Putamen (tissue), 1 donor: ENCODE measurements at regions not wholly inside any gene's neighbourhood (a gene's known extent, or its start where the extent isn't known, plus 50 kb on each side); places are given as distances from the start of the nearest gene placed in this dataset.

ENCODE experiments used
- DNase-seq: peaks from one replicate; pipeline ENCODE4 v3.0.0-alpha.2; 2016; ENCODE audit warnings: low spot score

DNA sequence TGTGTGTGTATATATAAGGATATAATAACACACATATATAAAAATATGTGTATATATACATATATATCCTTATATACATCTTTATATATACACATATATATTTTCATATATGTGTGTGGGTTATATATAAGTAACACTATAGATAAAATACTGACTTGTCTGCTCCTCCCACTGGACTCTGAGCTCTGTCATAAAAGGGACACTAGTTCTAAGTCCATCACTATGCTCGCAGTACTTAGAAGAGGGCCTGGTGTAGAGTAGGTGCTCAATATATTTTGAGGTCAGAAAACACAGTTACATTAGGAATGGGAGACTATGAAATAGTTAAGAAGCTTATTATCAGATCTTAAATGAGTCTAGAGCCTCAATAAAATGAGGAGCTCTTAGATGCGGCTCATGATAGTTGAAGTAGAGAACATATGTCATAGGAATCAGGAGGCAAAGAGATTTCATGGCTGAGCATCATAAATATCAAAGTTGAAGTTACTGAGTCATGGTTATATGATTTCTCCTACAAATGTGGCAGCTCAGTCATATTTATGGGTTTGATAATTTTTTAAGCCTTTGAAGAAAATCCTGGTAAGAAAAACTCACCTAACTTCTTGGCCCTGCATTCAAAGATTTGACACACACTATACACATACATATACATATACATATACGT is 371.2 kb upstream of the THBS1 start:
- no peak for DNase-seq

DNA sequence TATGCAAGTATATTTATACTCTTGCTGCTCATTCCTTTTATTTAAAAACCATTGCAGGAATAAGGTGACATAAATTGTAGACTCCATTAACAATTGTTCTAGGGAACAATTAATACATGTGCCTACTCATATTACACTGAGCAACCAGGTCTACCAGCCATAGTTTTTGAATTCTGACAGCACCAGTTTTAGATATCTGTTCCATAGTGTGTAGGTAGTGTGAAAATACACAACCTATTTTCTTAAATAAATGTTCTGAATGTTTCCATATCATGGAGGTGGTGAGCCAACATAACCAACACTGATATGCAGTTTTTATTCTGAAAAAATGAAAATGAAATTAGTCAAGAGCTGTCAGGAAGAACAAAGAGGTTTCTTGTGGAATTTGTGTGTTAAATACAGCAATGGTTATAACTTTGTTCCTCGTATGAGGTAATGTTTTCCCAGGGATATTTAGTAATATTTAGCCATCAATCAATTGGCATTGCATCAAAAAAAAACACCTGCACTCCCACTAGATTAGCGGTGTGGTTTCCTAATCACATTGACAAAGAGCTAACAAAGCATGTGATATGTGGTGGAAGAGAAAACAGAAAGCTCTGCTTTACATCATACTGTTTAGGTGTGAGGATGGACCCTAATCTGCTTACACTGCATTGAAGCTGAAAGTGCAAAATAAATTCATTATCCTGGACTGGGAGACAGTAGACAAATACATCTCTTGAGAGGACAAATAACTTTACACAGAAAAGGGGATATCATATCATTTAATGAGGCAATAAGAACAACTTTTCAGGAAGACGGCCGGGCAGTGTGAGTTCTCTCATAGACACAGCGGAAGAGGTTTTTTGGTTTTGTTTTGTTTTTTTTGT is 369.5 kb upstream of the THBS1 start:
- DNase-seq, result no peak

DNA sequence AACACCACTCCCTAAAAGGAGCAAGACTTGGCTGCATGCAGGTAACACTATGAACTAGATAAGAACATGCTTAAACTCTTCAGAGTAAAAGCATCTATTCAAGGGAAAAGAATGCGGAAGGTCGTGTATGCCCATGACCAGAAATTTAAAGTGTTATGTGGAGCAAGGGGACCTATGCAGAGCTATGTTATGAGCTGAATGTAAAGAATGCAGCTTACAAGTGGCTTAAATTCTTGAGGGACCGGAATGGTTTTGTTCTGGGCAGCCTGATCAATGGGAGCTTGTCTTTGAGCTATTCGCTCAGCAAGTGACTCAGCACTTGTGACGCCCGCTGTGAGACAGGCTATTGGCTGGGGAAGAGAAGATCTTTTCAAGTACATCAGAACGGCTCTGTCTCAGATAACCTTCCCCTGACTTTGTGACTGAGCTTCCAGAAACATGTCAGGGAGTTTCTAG is 367.5 kb upstream of the THBS1 start:
- DNase-seq, result peak; percentile 13

DNA sequence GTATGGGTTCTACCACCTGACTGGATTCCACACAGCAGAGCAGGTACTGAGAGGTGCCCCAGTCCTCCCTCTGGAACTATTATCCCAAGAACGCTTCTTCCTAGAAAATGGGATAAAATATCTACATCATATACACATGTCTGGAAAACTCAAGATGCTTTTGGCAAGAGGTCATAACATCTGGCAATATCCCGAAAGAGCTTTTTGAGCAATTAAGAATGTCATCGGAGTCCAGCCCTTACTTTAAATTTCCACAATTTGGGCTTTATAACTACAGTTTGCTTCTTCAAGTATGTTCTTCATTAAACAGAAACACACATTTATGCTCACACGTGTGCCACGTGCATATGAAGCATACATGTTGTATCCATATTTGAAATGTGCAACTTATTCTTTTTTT is 365.9 kb upstream of the THBS1 start:
- DNase-seq, result no peak

DNA sequence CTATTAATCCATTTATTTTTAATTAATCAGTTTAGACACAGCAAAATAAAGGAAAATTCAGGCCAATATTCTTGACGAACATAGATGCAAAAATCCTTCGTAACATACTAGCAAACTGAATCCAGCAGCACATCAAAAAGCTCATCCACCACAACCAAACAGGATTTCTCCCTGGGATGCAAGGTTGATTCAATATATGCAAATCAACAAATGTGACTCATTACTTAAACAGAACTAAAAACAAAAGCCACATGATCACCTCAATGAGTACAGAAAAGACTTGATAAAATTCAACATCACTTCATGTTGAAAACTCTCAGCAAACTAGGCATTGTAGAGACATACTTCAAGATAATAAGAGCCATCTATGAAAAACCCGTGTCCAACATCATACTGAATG is 364.1 kb upstream of the THBS1 start:
- no peak for DNase-seq

DNA sequence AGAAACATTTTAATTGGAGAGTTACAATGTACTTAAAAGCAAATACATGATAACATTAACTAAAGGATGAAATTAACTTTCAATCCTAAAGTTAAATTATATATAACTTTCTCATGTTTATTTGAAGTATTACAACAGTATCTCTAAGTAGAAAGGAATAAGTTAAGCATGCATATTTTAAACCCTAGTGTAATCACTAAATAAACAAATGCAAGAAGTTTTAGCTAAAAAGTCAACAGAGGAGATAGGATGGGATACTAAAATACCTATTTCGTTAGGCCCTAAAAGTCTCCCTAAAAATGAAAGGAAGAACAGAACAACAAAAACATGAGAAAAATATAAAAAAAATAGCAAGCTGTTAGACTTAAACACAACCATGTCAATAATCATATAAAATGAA is 361.3 kb upstream of the THBS1 start:
- DNase-seq, result no peak

DNA sequence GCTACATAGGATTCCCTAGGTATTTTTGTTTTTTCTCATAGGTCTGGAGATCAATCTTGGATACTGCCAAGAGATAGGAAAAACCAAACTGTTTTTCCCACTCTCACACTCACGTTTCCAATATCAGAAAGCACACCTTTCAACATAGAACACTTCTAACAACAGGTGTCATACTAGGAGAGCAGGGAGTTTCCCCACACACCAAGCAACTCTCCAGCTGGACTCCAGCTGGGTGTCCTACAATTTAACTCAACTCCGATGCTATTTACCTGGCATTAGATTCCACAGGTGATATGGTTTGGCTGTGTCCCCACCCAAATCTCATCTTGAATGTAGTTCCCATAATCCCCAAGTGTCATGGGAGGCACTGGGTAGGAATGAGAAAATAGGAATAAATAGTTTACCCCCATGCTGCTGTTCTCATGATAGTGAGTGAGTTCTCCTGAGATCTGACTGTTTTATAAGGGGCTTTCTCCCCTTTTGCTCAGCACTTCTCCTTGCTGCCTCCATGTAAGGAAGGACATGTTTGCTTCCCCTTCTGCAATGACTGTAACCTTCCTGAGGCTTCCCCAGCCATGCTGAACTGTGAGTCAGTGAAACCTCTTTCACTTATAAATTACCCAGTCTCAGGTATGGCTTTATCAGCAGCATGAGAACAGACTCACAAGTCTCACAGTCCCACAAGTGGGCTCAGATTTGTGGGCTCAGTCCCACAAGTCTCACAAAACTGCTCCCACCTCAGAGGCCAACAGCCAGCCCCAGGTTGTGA is 354.5 kb upstream of the THBS1 start:
- DNase-seq, result no peak

DNA sequence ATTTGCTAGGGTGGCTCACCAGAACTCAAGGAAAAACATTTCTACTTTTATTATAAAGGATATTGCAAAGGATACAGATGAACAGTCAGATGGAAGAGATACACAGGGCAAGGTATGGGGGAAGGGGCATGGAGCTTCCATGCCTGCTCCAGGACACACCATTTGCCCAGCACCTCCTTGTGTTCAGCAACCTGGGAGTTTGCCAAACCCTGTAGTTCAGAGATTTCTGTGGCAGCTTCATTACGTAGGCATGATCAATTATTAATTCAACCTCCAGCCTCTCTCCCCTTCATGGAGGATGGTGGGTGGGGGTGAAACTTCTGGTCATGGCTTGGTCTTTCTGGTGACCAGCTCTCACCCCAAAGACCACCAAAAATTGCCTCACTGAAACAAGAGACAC is 353.9 kb upstream of the THBS1 start:
- DNase-seq, result no peak

DNA sequence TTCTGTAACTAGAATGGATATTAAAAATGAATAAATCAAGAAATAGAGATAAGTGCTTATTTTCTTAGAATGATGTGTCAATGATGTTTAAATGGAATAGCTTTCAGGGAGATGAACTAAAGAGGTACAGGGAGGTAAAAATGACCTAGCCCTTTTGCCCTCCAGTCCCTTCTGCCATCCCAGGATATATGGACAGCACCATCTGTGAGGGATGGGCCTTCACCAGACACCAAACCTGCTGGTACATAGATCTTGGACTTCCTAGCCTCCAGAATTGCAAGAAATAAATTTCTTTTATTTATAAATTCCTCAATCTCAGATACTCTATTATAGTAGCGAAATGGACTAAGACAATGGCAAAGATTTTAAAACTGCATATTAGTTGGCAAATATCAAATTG is 352.0 kb upstream of the THBS1 start:
- DNase-seq, result no peak

DNA sequence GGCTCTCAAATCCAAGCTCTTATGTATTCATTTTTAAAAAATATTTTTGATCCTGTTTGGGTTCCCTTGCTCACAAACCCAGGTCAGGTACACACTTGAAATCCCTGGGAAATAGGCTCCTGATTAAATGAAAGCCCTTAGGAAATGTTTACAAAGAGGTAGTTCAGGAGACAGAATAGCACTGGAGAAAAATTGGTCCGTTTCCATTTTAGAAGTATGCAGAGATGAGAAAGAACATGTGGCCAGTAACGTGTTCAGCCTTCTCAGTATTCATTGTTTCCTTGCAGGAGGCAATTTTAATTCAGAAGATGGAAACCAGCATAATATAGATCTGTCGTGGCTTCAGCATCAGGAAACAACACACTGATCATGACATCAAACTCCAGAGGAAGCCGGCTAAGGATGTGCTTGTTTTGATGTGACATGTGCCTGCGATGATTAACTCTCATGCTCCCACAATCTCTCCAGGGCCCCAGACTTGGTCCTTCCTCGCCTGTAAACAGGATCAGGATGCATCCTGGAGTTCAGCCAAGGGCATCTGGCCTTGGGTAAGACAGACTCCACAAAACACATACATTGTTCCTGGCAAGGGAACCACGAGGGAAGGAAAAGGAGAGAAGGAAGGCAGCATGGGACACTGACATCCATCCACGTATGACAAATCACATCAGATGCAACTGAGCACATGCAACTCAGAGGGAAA is 350.5 kb upstream of the THBS1 start:
- no peak for DNase-seq

DNA sequence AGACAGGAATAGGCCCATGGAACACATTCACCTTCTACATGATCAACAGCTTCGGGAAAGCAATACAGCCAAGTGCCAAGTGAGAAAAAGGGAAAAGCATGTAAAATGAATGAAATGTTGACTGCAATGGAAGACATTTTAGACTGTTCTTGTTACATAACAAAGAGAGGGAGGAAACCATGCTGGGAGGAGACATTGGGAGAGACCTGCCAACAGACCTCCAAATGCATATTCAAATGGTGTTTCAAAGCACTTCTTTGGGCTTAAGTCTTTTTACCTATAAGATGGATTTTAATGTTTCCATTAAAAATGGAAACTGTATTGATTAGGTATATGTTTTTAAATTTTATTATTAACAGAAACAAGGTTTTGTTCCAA is 350.0 kb upstream of the THBS1 start:
- no peak for DNase-seq

DNA sequence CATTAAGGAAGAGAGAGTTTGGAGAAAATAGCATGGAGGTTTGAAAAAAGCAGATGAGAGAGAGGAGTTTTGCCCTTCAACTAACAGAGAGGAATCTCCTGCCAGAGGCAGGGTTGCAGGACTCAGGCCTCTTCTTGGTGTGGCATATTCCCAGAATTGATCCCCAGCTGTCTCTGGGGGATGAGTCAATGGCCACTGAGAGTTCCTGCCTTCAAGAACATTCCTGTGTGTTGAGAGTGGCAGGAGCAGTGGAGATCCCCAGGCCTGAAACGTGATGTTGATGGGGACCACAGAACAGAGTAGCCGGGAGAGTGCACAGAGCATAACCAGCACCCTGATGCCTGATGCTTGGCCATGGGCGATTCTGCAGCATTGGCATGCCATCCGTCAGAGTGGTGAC is 348.4 kb upstream of the THBS1 start:
- DNase-seq, result no peak

DNA sequence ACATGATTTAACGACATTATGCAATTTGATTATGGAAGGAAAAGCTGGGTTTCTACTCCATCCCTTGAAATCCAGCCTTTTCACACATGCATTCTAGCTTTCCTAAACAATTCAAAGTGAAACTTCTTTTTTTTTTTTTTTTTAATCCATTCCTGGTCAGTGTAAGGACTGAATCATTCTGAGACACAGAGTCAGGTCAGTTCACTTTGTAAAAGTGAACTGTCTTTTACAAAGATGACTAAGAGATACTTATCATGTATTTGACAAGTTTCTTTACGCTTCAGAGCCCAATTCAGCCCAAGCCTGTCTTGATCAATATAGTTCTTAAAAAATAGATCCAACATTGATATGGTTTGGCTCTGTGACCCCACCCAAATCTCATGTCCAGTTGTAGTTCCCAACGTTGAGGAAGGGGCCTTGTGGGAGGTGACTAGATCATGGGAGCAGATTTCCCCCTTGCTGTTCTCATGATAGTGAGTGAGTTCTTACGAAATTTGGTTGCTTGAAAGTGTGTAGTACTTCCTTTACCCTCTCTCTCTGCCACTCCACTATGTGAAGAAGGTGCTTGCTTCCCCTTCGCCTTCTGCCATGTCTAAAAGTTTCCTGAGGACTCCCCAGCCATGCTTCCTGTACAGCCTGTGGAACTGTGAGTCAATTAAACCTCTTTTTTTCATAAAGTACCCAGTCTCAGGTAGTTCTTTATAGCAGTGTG is 345.6 kb upstream of the THBS1 start:
- DNase-seq, result no peak

DNA sequence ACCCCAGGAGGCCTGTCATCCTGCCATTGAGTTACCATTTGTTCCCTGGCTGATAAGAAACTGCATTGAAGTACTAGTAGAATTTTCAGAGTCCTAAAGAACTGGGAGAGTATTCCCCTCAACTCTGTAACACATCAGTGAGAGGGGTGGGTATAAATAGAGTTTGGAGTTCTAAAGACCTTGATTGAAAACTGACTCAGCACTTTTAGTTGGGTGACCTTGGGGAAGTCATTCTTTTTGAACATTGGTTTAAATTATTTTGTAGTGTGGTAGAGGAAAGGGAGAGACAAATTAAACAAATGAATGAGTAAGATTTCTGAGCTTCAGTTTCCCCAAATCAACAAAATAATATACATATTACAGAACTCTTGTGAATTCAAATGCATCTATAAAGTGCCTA is 344.5 kb upstream of the THBS1 start:
- DNase-seq, result no peak

DNA sequence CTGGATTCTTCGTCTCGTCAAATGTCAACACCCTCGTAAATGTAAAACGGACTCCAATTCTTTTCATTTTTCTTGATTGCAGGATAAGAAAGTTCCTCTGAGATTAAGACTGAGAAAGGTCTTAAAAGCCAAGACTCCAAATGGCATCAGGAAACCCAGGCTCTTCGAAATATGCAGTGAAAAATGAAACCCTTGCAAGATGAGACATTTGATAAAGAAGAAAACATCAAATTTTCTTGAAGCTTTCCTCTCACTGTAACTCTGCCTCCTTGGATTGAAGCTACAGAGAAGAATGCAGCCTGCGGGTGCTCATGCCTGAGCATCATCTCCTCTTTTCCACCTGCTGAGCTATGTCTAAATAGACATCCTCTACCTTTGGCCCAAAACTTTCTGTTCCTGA is 342.4 kb upstream of the THBS1 start:
- DNase-seq, result no peak

DNA sequence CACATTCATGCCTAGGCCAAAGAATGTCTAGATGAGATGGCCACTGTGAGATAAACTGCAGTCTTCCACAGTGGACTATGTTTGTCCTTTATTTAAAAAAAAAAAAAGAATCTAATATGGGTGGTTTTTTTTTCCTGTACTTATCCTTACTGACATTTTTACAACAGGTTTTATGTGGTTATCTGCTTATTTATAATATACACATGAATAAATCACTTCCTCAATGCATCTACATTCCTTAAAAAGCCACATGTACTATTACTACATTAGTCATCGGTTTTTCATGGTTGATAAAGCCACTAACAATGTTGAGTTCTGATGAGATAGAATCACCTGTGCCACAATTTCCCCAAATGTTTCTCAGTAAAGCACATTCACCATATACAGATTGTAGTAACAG is 341.3 kb upstream of the THBS1 start:
- no peak for DNase-seq

DNA sequence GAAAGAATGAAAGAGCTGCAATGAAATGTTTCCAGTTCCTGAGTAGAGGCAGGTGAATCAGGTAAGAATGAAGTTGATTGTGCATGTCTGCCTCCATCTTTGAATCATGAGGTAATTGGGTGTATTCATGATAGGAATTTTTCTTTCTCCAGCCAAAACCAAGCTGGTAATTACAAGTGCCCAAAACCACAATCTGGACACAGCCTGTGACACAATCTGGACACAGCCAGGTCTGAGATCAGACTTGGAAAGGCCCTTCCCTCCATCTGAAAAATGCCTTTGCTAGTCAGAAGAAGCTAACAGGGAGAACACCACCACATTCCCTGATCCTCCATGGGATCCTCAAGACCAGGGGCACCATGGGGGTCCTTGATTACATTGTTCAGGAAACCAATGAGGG is 338.5 kb upstream of the THBS1 start:
- no peak for DNase-seq

DNA sequence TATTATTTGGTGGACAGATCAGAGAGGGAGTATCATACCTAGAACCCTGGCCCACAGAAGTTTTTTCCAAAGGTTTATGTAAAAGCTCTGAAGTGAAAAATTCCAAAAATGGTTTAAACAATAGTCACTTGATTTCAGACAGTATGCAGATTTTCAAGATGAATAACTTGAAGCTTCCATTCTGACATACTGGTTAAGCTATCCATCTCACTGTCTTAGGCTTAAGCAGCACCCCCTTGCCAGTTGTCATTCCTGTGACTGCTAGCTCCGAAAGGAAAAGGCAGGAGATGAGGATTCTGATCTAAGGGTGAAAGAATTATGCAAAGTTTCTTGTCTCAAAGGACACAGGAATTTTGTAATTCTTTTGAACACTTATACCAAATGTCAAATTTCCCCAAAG is 337.5 kb upstream of the THBS1 start:
- DNase-seq, result no peak

DNA sequence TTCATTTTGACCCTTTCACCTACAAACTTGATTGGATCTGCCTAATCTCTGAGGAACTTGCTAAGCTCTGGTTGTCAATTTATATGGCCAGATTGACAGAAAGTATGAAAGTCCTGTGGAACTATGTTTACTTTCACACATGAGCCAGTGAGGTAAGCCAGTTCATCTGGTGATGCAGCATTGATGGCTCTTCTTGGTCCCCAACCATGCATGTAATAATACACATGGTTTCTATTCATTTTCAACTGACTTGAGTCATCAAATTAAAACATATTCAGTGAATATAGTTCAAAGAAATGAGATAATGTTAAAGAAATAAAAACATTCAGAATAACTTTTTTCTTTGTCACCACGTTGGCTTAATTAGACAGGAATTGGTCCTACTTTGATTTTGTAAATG is 336.1 kb upstream of the THBS1 start:
- DNase-seq, result no peak

DNA sequence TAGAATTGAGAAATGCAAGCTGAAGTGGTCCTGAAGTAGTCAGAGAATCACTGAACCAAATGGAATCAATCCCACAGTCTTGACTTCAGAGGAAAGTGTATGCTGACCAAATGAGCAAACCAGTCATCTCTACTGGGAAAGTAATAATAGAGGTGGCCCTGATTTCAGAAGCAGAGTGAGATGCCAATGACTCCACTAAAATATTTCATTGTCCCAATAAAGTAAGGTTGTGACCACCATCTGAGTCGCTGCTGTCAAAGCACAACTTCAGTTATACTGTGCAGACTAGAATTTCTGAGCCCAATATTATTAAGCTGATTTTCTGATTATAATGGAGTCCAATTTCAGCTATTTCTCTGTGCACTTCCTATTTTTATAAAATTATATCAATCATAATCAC is 334.4 kb upstream of the THBS1 start:
- DNase-seq, result no peak

DNA sequence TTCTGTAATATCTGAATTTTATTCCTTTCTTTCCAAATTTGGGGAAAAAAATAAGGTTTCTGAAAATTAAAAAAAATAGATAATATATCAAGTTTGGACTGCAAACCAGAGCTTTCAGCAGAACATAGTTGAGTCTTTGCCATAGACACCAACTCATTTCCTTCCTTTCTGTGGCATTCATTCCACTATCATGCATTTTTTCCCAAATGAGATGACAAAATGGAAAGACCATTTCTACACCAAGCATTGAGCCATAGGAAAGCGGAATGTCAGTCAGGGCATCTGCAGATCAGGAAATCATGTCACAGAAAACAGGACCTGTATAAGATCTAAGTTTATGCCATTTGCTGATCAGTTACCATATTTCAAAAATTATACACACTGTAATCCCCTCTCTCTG is 333.3 kb upstream of the THBS1 start:
- no peak for DNase-seq

DNA sequence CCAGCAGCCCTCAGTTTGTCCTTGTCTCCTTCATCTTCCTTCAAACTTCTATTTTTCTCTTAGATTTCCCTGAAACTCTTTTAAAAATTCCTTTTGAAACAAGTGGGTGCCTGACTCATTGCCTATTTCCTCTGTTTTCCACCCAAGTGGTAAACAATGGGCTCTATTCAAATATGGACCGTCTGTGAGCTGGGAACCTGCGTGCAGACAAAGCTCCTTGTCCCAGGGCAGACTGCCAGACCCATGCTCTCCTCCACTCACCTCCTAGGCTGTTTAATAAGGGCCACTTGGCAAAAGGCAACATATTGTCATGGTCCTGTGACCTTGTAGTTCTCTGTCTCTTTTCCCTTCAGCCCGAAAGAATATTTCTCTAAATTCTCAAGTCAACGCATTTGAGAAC is 332.7 kb upstream of the THBS1 start:
- no peak for DNase-seq
